ENCODE measurements at regions not wholly inside any gene's neighbourhood (a gene's known extent, or its start where the extent isn't known, plus 50 kb on each side); places are given as distances from the start of the nearest gene placed in this dataset.

DNA sequence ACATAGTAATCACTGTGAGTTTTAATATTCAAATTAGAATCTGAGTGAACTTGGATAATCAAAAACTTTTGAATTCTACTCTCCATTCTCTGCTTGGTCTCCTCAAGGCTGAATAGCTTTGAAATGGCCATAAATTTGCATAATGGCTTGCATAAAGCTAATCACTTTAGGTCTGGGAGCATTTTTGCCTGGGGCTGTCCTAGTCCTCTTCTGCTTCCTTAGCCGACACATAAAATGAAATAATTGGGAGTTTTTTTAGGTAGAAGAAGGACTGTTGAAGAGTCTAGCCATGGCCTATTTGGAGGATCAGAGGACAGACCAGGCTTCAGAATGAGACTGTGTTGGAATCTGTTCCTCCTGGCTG is 91.4 kb upstream of the EEF2KMT start:
- Histone ChIP-seq H3K27me3 (ENCODE audit: control insufficient read depth, insufficient read depth, low read length) (no peaks in the 10 kb centered on the region), H3K36me3 (ENCODE audit: control insufficient read depth, insufficient read depth, low read length) (no peaks in the 10 kb centered on the region), H3K4me3 (ENCODE audit: low read depth, low read length) (no peak overlapping the region)
- TF ChIP-seq, protein P1, sequence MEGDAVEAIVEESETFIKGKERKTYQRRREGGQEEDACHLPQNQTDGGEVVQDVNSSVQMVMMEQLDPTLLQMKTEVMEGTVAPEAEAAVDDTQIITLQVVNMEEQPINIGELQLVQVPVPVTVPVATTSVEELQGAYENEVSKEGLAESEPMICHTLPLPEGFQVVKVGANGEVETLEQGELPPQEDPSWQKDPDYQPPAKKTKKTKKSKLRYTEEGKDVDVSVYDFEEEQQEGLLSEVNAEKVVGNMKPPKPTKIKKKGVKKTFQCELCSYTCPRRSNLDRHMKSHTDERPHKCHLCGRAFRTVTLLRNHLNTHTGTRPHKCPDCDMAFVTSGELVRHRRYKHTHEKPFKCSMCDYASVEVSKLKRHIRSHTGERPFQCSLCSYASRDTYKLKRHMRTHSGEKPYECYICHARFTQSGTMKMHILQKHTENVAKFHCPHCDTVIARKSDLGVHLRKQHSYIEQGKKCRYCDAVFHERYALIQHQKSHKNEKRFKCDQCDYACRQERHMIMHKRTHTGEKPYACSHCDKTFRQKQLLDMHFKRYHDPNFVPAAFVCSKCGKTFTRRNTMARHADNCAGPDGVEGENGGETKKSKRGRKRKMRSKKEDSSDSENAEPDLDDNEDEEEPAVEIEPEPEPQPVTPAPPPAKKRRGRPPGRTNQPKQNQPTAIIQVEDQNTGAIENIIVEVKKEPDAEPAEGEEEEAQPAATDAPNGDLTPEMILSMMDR (IDR thresholded peaks at IDR 0.05; ENCODE audit: insufficient read depth, low read depth, low read length), result no peak
- POLR2A ChIA-PET, result no interaction called here
- no peak for DNase-seq (ENCODE audit: low read depth)
- CTCF ChIA-PET, result no interaction called here

- no peak overlapping the region for H3K4me3 ChIP-seq (ENCODE audit: low read depth, low read length)
- TF ChIP-seq, protein P1 (IDR thresholded peaks at IDR 0.05; ENCODE audit: insufficient read depth, low read depth, low read length), result no peak
- no peaks in the 10 kb centered on the region for H3K27me3 ChIP-seq (ENCODE audit: control insufficient read depth, insufficient read depth, low read length)
- CTCF ChIA-PET, result no interaction called here
- no peak for DNase-seq (ENCODE audit: low read depth)
- no peaks in the 10 kb centered on the region for H3K36me3 ChIP-seq (ENCODE audit: control insufficient read depth, insufficient read depth, low read length)
- POLR2A ChIA-PET, result no interaction called here
Measured at GRCh38 chr16:5188318-5188988, 90.9 kb upstream of the EEF2KMT start.

- Histone ChIP-seq H3K27me3 (ENCODE audit: control insufficient read depth, insufficient read depth, low read length) (no peaks in the 10 kb centered on the region), H3K4me3 (ENCODE audit: low read depth, low read length) (no peak overlapping the region), H3K36me3 (ENCODE audit: control insufficient read depth, insufficient read depth, low read length) (no peaks in the 10 kb centered on the region)
- CTCF ChIA-PET, result no interaction called here
- no peak for DNase-seq (ENCODE audit: low read depth)
- POLR2A ChIA-PET, result no interaction called here
- TF ChIP-seq, protein P1 (IDR thresholded peaks at IDR 0.05; ENCODE audit: insufficient read depth, low read depth, low read length), result no peak
Measured at GRCh38 chr16:5187402-5187952, 89.9 kb upstream of the EEF2KMT start.

DNA sequence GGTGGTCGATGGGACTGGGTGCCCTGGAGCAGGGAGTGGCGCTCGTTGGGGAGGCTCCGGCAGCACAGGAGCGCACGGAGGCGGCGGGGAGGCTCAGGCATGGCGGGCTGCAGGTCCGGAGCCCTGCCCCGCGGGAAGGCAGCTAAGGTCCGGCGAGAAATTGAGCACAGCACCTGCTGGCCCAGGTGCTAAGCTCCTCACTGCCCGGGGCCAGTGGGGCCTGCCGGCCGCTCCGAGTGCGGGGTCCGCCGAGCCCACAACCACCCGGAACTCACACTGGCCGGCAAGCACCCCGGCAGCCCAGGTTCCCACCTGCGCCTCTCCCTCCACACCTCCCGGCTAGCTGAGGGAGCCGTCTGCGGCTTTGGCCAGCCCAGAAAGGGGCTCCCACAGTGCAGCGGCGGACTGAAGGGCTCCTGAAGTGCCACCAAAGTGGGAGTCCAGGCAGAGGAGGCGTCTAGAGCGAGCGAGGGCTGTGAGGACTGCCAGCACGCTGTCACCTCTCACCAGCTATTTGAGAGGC is 88.8 kb upstream of the EEF2KMT start:
- TF ChIP-seq, protein P1 (IDR thresholded peaks at IDR 0.05; ENCODE audit: insufficient read depth, low read depth, low read length), result no peak
- POLR2A ChIA-PET, result no interaction called here
- H3K27me3 ChIP-seq (ENCODE audit: control insufficient read depth, insufficient read depth, low read length), result no peaks in the 10 kb centered on the region

DNA sequence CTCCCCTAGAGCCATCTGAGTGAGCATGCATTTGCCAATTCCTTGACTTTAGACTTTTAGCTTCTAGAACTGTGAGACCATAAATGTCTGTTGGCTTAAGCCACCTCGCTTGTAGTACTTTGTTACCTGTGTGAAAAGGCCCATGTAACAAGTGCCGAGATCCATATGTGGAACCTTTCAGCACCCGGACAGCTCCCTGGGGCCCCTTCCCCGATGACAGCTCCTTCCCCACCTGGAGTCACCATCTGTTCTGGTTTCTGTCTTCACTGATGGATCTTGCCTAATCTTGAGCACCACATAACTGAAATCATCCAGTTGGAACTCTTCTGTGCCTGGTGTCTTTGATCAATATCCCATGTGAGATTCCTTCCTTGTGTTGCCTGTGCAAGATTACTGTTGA is 78.9 kb upstream of the EEF2KMT start:
- no peaks in the 10 kb centered on the region for H3K27me3 ChIP-seq (ENCODE audit: control insufficient read depth, insufficient read depth, low read length)
- H3K36me3 ChIP-seq (ENCODE audit: control insufficient read depth, insufficient read depth, low read length), result no peaks in the 10 kb centered on the region
- H3K4me3 ChIP-seq (ENCODE audit: low read depth, low read length), result no peak overlapping the region
- POLR2A ChIA-PET, result no interaction called here
- TF ChIP-seq, protein P1 (IDR thresholded peaks at IDR 0.05; ENCODE audit: insufficient read depth, low read depth, low read length), result no peak
- DNase-seq (ENCODE audit: low read depth), result no peak
- CTCF ChIA-PET, result no interaction called here

More for the DNA sequence above, 88.8 kb upstream of the EEF2KMT start:
- no peaks in the 10 kb centered on the region for H3K36me3 ChIP-seq (ENCODE audit: control insufficient read depth, insufficient read depth, low read length)
- DNase-seq (ENCODE audit: low read depth), result no peak
- no peak overlapping the region for H3K4me3 ChIP-seq (ENCODE audit: low read depth, low read length)
- CTCF ChIA-PET, result interaction anchor here (1.1 kb wide), 1 partner anchor 9 kb away, joined by 3 read pairs; no protein-coding TSS in a partner anchor
